ENCODE measurements at regions not wholly inside any gene's neighbourhood (a gene's known extent, or its start where the extent isn't known, plus 50 kb on each side); places are given as distances from the start of the nearest gene placed in this dataset.

DNA sequence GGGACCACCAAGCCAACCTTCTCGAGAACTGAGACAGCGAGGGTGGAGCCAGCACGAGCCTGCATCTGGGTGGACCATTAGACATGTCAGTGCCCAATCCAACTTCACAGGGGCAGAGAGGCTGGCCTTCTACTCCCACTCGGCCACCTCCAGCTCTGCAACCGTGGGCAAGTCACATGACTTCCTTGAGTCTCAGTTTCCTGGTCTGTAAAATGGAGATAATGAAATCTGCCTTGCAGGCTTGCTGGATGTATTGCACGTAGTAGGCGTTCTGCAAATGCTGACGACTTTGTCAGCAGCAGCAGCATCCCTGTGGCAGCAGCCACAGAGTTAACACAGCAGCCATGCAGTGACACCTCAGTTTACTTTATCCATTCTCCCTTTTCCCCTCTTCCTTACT, 208.9 kb downstream of the GLI2 start:
- no peaks in the 10 kb centered on the region for H3K4me1 ChIP-seq (ENCODE audit: insufficient read depth, low read length, poor library complexity, severe bottlenecking)
- H3K9me2 ChIP-seq (replicated peaks; ENCODE audit: low read depth, low read length): no peaks in the 10 kb centered on the region
- H4K20me1 ChIP-seq (ENCODE audit: insufficient read depth, low read length, poor library complexity, severe bottlenecking): no peaks in the 10 kb centered on the region
- H2AFZ ChIP-seq (ENCODE audit: low read length): no peak overlapping the region
- no peak for TF ChIP-seq EZH2phosphoT487 (IDR thresholded peaks at IDR 0.05; ENCODE audit: borderline replicate concordance)
- TF ChIP-seq, protein P1, sequence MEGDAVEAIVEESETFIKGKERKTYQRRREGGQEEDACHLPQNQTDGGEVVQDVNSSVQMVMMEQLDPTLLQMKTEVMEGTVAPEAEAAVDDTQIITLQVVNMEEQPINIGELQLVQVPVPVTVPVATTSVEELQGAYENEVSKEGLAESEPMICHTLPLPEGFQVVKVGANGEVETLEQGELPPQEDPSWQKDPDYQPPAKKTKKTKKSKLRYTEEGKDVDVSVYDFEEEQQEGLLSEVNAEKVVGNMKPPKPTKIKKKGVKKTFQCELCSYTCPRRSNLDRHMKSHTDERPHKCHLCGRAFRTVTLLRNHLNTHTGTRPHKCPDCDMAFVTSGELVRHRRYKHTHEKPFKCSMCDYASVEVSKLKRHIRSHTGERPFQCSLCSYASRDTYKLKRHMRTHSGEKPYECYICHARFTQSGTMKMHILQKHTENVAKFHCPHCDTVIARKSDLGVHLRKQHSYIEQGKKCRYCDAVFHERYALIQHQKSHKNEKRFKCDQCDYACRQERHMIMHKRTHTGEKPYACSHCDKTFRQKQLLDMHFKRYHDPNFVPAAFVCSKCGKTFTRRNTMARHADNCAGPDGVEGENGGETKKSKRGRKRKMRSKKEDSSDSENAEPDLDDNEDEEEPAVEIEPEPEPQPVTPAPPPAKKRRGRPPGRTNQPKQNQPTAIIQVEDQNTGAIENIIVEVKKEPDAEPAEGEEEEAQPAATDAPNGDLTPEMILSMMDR (conservative IDR thresholded peaks at IDR 0.05; ENCODE audit: low read length): no peak
- no peaks in the 10 kb centered on the region for H3K79me2 ChIP-seq (ENCODE audit: insufficient read depth, low read length)
- no peaks in the 10 kb centered on the region for H3K9me3 ChIP-seq (ENCODE audit: insufficient read depth, low read depth, low read length)
- no peaks in the 10 kb centered on the region for H3F3A ChIP-seq (ENCODE audit: low read depth)
- no peak overlapping the region for H3K4me3 ChIP-seq (ENCODE audit: low read length, poor library complexity, severe bottlenecking)
- no peaks in the 10 kb centered on the region for H3K27me3 ChIP-seq (ENCODE audit: insufficient read depth, low read length, poor library complexity, severe bottlenecking)
- no peak overlapping the region for H3K4me2 ChIP-seq (ENCODE audit: low read depth, low read length, poor library complexity, severe bottlenecking)
- H3K9ac ChIP-seq (ENCODE audit: low read depth, low read length, poor library complexity, severe bottlenecking): no peak overlapping the region
- no peaks in the 10 kb centered on the region for H3K36me3 ChIP-seq (ENCODE audit: insufficient read depth, low read length)

DNA sequence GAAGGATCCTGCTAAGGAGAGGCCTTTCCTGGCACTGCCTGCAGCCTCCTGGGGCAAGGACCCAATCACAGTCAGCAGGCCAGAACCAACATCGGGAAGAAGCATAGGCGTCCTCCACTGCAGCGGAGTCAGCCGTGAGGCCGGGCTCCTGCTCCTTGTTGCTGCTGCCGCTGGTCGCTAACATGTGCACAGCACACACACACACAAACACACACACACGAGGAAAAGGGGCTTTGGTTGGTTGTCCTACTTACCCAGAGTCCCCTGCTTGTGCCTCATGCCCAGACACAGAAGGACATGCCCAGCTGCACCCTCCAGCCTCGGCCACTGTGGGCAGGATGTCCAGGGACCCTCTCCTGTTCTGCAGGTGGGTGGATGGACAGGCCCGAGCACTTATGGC, 209.4 kb downstream of the GLI2 start:
- H3K36me3 ChIP-seq (ENCODE audit: insufficient read depth, low read length): no peaks in the 10 kb centered on the region
- no peaks in the 10 kb centered on the region for H3F3A ChIP-seq (ENCODE audit: low read depth)
- no peaks in the 10 kb centered on the region for H3K4me1 ChIP-seq (ENCODE audit: insufficient read depth, low read length, poor library complexity, severe bottlenecking)
- H3K9me2 ChIP-seq (replicated peaks; ENCODE audit: low read depth, low read length): no peaks in the 10 kb centered on the region
- no peak overlapping the region for H2AFZ ChIP-seq (ENCODE audit: low read length)
- no peaks in the 10 kb centered on the region for H3K79me2 ChIP-seq (ENCODE audit: insufficient read depth, low read length)
- TF ChIP-seq EZH2phosphoT487 (IDR thresholded peaks at IDR 0.05; ENCODE audit: borderline replicate concordance): no peak
- TF ChIP-seq, protein P1 (conservative IDR thresholded peaks at IDR 0.05; ENCODE audit: low read length): no peak
- no peak overlapping the region for H3K4me2 ChIP-seq (ENCODE audit: low read depth, low read length, poor library complexity, severe bottlenecking)
- H4K20me1 ChIP-seq (ENCODE audit: insufficient read depth, low read length, poor library complexity, severe bottlenecking): no peaks in the 10 kb centered on the region
- H3K9ac ChIP-seq (ENCODE audit: low read depth, low read length, poor library complexity, severe bottlenecking): no peak overlapping the region
- no peak overlapping the region for H3K4me3 ChIP-seq (ENCODE audit: low read length, poor library complexity, severe bottlenecking)
- H3K9me3 ChIP-seq (ENCODE audit: insufficient read depth, low read depth, low read length): no peaks in the 10 kb centered on the region
- no peaks in the 10 kb centered on the region for H3K27me3 ChIP-seq (ENCODE audit: insufficient read depth, low read length, poor library complexity, severe bottlenecking)

DNA sequence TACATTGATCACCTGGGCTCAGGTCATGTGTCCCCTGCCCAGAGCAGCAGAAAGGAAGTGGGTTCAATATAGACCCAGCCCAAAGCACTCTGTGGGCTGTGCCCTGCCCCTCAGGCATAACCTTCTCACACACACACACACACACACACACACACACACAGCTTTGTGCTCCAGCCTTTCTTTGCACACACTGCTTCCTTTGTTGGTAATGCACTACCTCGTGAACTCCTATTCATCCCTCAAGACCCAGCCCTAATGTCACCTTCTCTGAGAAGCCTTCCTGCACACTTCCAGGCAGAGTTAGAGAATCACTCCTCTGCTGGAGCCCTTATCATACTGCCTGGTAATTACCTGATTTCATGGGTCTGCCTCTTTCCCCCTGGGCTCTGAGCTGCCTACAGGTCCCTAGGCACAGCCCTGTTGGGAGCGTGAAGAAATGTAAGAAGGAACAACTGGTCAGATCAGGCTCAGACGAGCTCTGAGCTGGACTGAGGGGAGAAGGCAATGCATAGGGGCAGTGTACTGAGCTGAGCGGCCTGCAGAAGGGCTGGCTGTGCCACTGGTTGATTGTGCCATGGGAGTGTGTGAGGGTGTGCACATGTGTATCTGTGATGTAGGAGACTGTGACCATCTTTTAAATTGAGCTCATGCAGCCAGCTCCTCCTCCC, 210.3 kb downstream of the GLI2 start:
- no peaks in the 10 kb centered on the region for H3K79me2 ChIP-seq (ENCODE audit: insufficient read depth, low read length)
- H3K9ac ChIP-seq (ENCODE audit: low read depth, low read length, poor library complexity, severe bottlenecking): no peak overlapping the region
- H3K9me2 ChIP-seq (replicated peaks; ENCODE audit: low read depth, low read length): no peaks in the 10 kb centered on the region
- H3K27me3 ChIP-seq (ENCODE audit: insufficient read depth, low read length, poor library complexity, severe bottlenecking): no peaks in the 10 kb centered on the region
- no peaks in the 10 kb centered on the region for H3K9me3 ChIP-seq (ENCODE audit: insufficient read depth, low read depth, low read length)
- no peak overlapping the region for H3K4me3 ChIP-seq (ENCODE audit: low read length, poor library complexity, severe bottlenecking)
- H3K4me1 ChIP-seq (ENCODE audit: insufficient read depth, low read length, poor library complexity, severe bottlenecking): no peaks in the 10 kb centered on the region
- H4K20me1 ChIP-seq (ENCODE audit: insufficient read depth, low read length, poor library complexity, severe bottlenecking): no peaks in the 10 kb centered on the region
- no peaks in the 10 kb centered on the region for H3K36me3 ChIP-seq (ENCODE audit: insufficient read depth, low read length)
- no peaks in the 10 kb centered on the region for H3F3A ChIP-seq (ENCODE audit: low read depth)
- TF ChIP-seq, protein P1 (conservative IDR thresholded peaks at IDR 0.05; ENCODE audit: low read length): no peak
- no peak for TF ChIP-seq EZH2phosphoT487 (IDR thresholded peaks at IDR 0.05; ENCODE audit: borderline replicate concordance)
- no peak overlapping the region for H3K4me2 ChIP-seq (ENCODE audit: low read depth, low read length, poor library complexity, severe bottlenecking)
- no peak overlapping the region for H2AFZ ChIP-seq (ENCODE audit: low read length)
